Lower leg skin (tissue), 4 donors: ENCODE measurements at regions not wholly inside any gene's neighbourhood (a gene's known extent, or its start where the extent isn't known, plus 50 kb on each side); places are given as distances from the start of the nearest gene placed in this dataset.
A peak's percentile ranks its signal among the peaks of the same experiment; 100 is the strongest.

Experiments
- DNase-seq, 2 donors: peaks; one replicate each; pipeline ENCODE4 v3.0.0-alpha.2; 2019; ENCODE audit warnings: low spot score in 2 of 2
- H3K4me3 ChIP-seq: fragments of 200-600 bp; sonication (generic); 2 replicates; pipeline ENCODE4 v1.5.1; 2017; ENCODE audit warnings: mild to moderate bottlenecking, low read depth; ENCODE audit not compliant: poor library complexity, severe bottlenecking
- POLR2A ChIP-seq, 2 donors: fragments of 450-650 bp; IDR thresholded peaks; one replicate each; pipeline ENCODE4 v1.6.1; 2016 to 2017; ENCODE audit warnings: antibody characterized with exemption in 2 of 2, mild to moderate bottlenecking in 1 of 2, moderate library complexity in 1 of 2
- WGBS, 2 donors: methylation state at CpG; one replicate each; pipeline ENCODE4 v1.1.5; 2018; 5-methylcytosine and 5-hydroxymethylcytosine counted together
- intact Hi-C: fragments of 100-400 bp; cut with DNase I; formaldehyde crosslinking; loops from one replicate; pipeline ENCODE4 v1.15.0; 2023; ENCODE audit warnings: low total_unique reads
- TF ChIP-seq, protein P1 (sequence below), 3 donors: fragments of 450-650 bp; IDR thresholded peaks; one replicate each; pipeline ENCODE4 v1.5.1; 2016; ENCODE audit warnings: antibody characterized with exemption in 3 of 3, mild to moderate bottlenecking in 3 of 3, moderate library complexity in 2 of 3

- DNase-seq, result peak in 1 of 2 donors; percentile 73
- TF ChIP-seq, protein P1, sequence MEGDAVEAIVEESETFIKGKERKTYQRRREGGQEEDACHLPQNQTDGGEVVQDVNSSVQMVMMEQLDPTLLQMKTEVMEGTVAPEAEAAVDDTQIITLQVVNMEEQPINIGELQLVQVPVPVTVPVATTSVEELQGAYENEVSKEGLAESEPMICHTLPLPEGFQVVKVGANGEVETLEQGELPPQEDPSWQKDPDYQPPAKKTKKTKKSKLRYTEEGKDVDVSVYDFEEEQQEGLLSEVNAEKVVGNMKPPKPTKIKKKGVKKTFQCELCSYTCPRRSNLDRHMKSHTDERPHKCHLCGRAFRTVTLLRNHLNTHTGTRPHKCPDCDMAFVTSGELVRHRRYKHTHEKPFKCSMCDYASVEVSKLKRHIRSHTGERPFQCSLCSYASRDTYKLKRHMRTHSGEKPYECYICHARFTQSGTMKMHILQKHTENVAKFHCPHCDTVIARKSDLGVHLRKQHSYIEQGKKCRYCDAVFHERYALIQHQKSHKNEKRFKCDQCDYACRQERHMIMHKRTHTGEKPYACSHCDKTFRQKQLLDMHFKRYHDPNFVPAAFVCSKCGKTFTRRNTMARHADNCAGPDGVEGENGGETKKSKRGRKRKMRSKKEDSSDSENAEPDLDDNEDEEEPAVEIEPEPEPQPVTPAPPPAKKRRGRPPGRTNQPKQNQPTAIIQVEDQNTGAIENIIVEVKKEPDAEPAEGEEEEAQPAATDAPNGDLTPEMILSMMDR (IDR thresholded peaks at IDR 0.05), result no peak
- TF ChIP-seq POLR2A (IDR thresholded peaks at IDR 0.05), result no peak
- intact Hi-C loops, result no loop called here
- H3K4me3 ChIP-seq, result no peak overlapping the region
- 31 to 42% methylated on average over 13 of the region's 13 CpGs for WGBS, 2 donors
Measured at GRCh38 chr18:10035281-10035991, 121.6 kb downstream of the VAPA start.

GRCh38 chr18:10036479-10036878 lies 122.7 kb downstream of the VAPA start:
- DNase-seq, result peak in 1 of 2 donors; percentile 68
- TF ChIP-seq, protein P1 (IDR thresholded peaks at IDR 0.05), result no peak
- no peak for TF ChIP-seq POLR2A (IDR thresholded peaks at IDR 0.05)
- intact Hi-C loops, result no loop called here
- 73 to 76% methylated on average over 6 of the region's 6 CpGs for WGBS, 2 donors
- no peak overlapping the region for H3K4me3 ChIP-seq

- WGBS, 2 donors, result 96 to 97% methylated on average over 6 of the region's 6 CpGs
- DNase-seq, result peak in 1 of 2 donors; percentile 70
- no peak for TF ChIP-seq POLR2A (IDR thresholded peaks at IDR 0.05)
- TF ChIP-seq, protein P1 (IDR thresholded peaks at IDR 0.05), result no peak
- intact Hi-C loops, result no loop called here
- H3K4me3 ChIP-seq, result no peak overlapping the region
Measured at GRCh38 chr18:10037181-10037580, 123.4 kb downstream of the VAPA start.

DNA sequence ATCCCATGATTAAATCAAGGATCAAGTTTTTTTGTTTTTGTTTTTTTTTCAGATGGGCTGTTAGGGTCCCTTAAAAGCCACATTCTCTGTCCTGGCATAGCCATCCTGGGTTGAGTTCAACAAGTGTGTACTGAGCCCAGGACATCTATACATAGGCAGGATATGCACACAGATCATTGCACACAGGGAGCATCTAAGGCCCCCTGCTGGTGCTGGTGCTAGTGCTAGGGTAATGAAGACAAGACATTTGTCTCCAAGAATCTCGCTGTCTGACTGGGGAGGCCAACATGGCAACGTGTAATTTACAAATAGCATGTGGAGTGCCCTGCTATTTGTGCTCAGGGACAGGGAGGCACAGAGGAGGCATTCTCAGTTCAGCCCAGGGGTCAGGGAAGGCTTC lies 124.5 kb downstream of the VAPA start:
- DNase-seq, result peak in 1 of 2 donors; percentile 49
- TF ChIP-seq, protein P1 (IDR thresholded peaks at IDR 0.05), result no peak
- TF ChIP-seq POLR2A (IDR thresholded peaks at IDR 0.05), result no peak
- intact Hi-C loops, result no loop called here
- H3K4me3 ChIP-seq, result no peak overlapping the region
- WGBS, 2 donors, result 66 to 85% methylated on average over 2 of the region's 2 CpGs

DNA sequence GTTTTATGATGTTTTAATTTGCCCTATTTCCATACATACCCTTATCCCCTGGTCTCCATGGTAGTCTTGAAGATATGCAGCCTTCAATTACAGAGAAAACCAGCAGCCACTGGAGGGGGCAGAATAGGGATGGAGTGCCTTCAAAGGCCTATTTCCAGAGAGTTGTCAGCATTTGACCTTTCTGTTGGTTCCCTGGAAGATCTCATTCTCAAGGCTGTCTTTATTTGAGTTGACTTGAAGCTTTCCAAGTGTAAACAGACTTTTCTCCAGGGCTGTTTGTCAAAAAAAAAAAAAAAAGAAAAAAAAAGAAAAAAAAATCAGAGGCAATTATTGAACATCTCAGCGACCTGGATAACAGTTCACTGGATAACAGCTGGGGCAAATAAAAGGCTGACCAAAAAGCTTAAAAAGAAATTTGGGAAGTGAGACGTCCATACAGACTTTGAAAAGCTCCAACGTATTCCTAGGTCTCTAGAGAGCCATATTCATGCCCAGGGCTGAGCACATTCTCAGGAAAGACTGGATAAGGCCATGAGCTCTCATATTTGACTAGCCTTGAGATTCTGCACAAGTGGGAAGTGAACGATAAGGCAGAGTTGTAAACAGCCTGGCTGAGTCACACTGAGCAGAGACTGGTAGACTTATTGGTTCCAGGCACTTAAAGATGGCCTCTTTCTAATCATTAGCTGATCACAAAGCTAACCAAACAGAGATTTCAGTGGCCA lies 126.6 kb downstream of the VAPA start:
- 56 to 58% methylated on average over 4 of the region's 4 CpGs for WGBS, 2 donors
- intact Hi-C loops, result no loop called here
- no peak overlapping the region for H3K4me3 ChIP-seq
- no peak for TF ChIP-seq POLR2A (IDR thresholded peaks at IDR 0.05)
- TF ChIP-seq, protein P1 (IDR thresholded peaks at IDR 0.05), result no peak
- DNase-seq, result peak in 1 of 2 donors; percentile 20
